Islet precursor cell (in vitro differentiated cells): ENCODE measurements at regions not wholly inside any gene's neighbourhood (a gene's known extent, or its start where the extent isn't known, plus 50 kb on each side); places are given as distances from the start of the nearest gene placed in this dataset.
"Not testable (repeated sequence)": the region's sequence is repeated elsewhere in the genome, so short reads cannot be mapped to it uniquely, and the experiment has no call there.

Experiments used
- DNase-seq: peaks from one replicate; pipeline ENCODE4 v3.0.0-alpha.2; 2018

GRCh38 chr4:181108237-181108636 is 1135.0 kb upstream of the TENM3 start:
- no peak for DNase-seq

DNA sequence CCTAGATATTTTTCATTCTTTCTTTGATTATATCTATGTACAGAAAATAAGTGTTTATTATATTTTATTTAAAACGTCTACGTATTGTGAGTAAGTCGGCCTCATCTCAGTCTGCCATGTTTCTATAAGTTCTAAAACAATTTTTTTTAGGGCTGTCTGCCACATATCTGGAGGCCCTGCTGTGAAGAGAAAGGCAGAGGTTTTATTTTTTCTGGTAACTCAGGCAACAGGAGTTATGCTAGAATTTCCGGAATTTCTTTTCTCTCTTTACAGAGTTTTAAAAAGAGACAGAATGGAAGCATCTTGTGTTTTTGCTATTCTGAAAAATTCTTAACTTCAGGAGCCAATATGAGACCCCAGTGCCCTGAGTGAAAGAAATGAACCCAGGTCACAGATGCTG is 1124.0 kb upstream of the TENM3 start:
- DNase-seq: no peak

DNA sequence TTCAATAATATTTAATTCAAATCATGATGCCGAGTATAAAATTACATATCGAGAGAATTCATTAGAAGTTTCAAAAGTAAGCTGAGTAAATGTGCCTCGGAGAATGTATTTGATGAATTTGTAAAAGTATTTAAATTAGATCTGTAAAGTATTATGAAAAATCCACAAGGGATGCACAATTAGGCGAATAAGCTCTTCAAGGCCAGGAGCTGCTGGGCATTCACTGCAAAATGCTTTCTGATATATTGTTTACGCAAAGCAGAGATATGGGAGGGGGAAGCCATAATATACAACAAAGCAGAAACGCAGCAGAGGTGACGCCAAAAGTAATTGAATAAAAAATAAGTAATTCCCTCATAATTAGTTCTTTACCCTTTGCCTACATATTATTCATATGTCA is 1121.5 kb upstream of the TENM3 start:
- DNase-seq: no peak

- no peak for DNase-seq
Measured at GRCh38 chr4:181127171-181127570, 1116.0 kb upstream of the TENM3 start.

- not testable (repeated sequence) for DNase-seq
Measured at GRCh38 chr4:181130317-181130716, 1112.9 kb upstream of the TENM3 start.

DNA sequence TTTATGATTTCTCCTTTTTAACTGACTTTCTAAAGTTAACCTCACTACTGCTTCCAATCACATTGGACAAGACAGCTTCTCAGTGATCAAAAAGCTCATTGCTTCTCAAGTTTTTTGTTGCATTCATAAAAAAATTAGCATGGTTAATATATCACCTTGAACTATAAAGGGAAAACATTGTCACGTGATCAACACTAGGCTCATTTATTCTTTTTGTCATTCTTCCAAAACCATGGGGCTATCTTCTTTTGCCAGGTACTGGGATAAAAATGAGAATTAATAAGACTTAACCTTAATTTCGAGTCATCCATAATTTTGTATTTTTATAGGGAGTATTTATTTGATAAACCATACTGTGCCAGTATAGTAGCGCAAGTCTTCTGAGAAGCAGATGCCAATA is 1105.9 kb upstream of the TENM3 start:
- no peak for DNase-seq

DNA sequence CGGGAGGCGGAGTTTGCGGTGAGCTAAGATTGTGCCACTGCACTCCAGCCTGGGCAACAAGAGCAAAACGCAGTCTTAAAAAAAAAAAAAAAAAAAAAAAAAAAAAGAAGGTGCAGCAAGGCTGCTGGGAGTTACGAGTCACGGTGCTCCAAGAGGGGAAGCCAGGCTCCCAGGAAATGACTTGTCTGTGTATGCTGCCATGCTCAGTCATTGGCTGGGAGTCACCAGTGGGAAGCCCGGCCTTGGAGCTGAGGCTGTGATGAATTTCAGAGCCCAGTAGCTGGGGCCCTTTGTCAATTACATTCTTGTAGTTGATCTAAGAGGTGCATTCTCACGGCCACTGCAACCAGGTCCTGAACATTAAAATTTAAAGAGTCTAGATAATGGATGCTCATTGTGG is 1105.1 kb upstream of the TENM3 start:
- DNase-seq: no peak

- no peak for DNase-seq
Measured at GRCh38 chr4:181140037-181140603, 1103.1 kb upstream of the TENM3 start.

DNA sequence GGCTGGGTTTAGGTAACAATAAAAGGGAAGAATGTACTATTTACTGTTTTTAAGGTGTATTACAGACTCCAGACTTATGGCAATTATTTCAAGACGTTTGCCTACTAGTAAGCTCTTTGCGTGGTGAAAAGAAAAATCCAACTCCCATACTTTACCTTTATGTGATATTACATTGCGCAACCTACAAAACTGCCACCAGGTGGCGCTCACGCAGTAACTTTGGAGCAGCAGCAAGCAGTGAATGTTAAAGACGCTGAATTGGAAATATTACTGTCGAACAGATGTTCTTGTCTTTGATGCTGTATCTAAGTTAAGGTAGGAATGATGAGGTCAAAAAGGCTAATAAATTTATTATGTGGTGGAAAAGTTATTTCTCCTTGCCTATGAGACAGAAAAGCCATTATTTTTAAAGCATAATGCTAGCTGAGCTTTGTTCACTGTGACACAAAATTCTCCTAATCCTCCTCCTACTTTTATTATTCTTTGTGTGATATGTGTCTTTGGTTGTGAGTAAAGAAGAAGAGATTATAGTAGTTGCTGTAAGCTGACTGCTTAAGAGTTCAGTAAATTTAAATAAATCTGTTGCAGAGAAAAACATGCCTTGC is 1099.8 kb upstream of the TENM3 start:
- DNase-seq: peak; percentile 72

GRCh38 chr4:181146051-181146450 is 1097.2 kb upstream of the TENM3 start:
- DNase-seq: no peak

DNA sequence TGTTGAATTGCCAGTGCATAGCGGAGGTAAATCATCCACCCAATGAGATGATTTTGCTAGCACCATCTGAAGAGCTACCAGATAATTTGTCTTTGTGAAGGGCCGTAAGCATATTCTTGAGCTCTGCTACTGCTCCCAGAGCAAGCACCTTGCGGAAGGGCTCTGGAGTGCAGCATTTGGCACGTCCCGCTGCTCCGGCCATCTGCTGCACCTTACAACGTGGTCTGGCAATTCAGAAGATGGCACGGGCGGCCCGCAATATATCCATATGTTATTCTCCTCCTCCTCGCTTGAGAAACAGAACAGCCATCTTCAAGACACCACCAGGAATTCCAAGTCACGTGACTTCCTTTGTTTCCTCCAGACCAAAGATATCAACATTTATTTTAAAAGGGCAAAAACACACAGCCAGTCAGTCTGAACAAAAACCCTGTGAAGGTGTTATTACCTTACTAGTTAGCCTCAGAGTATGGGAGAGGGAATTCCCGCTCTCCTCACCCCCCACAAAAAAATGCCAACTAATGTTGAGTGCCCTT is 1095.7 kb upstream of the TENM3 start:
- no peak for DNase-seq

- DNase-seq: no peak
Measured at GRCh38 chr4:181148470-181148869, 1094.7 kb upstream of the TENM3 start.

DNA sequence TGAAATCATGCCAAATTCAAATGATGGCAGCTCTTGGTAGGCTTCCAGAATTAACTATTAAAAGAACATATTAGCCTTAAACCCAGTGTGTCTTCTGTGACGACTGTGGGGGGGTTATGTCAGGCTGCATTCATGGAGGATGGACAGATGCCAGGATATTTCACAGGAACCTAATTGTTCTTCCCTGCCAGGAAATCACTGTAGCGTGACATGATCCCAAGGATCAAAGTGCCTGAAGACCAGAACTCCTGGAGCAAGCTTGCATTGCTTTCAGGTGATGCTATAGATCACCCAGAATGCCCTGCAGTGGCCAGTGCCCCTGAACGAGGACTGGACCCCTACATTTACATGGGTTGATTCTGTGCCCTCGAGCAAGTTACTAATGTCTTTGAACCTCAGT is 1093.0 kb upstream of the TENM3 start:
- no peak for DNase-seq

- DNase-seq: no peak
Measured at GRCh38 chr4:181151856-181152255, 1091.3 kb upstream of the TENM3 start.

- DNase-seq: no peak
Measured at GRCh38 chr4:181157647-181158046, 1085.6 kb upstream of the TENM3 start.

GRCh38 chr4:181158971-181159370 is 1084.2 kb upstream of the TENM3 start:
- no peak for DNase-seq

GRCh38 chr4:181161669-181162068 is 1081.5 kb upstream of the TENM3 start:
- no peak for DNase-seq

DNA sequence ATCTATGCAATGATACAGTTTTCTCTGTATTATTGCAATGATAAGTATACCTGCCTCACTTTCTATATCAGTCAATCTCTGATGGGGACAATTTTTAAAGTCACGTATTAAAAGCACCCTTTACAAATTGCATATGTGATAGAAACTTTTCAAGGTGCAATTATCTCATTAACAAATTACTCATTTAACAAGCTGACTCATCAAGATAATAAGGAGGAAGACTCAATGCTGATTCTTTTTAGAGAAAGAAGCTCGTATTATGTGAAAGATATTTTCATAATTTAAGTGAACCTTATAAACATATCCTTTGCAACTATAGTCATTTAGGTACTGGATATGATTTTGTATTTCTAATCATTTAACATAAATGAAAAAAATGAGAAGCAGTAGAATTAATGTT is 1080.9 kb upstream of the TENM3 start:
- DNase-seq: no peak

GRCh38 chr4:181162676-181163075 is 1080.5 kb upstream of the TENM3 start:
- DNase-seq: no peak

- DNase-seq: no peak
Measured at GRCh38 chr4:181166742-181167399, 1076.3 kb upstream of the TENM3 start.

DNA sequence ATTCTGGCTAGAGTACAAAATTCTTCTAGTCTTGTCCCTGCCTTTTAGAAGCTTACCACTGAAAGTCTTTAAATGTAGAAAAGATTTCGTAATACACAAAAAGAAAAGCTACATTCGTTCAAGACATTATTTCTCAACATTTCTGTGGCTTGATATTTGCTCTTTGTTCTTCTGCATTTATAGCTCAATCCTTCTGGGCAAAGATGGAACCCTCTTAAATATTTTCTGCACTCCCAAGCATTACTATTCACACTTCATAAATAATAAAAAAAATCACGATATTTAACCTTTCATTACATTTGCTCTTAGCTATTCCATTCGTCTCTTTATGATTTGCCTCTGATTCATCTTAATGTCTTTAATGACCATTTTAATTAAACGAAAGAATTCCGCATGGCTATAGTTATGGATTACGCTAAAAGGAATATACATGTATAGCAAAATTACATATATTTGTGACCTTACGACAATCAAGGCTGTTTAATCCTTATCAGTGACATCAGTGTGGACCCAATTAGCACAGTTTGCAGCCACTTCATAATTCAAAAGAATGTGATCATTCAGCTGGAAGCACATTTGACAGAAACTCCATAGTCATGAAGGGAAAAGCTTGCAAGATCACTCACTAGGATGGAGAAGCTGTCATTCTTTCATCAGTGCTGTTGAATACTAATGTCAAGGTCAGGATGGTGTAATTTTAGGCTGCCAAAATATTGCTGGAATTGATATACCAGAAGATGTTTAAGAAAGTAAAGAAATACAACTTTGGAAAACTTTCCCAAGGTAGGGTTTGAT is 1075.0 kb upstream of the TENM3 start:
- no peak for DNase-seq

DNA sequence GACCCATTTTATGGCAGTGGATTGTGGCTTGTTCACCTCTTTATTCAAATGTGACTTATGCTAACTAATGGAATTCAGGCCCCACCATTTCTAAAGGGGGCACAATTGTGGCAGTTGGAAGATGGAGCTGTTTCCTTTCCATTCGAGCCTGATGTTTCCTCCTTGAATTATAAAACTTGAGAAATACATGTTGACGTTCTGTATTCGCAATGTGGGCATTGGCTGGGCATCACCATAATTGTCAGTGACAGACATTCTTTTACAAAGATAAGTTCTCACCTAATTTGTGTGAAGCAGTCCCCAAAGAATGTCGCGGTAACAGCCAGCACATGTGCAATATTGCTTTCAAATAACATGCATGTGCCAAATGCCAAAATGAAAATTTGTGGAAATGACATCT is 1070.2 kb upstream of the TENM3 start:
- DNase-seq: no peak

DNA sequence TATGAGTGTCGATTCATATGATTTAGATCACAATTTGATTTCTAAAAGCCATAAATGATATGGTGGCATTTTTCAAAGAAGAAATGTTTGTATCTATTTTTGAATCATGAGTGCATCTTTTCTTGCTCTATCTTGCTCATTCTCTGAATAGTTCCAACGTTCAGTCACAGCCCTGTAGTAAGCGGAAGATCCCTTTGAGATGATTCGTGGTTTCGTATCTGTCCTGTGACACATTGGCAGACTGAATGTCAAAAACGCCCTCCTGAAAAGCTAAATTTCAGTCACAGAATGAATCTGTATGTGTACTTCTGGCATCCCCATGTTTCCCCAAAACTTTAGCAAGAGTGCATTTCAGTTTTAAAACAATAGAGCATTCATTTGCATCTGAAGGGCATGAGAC is 1066.9 kb upstream of the TENM3 start:
- no peak for DNase-seq

DNA sequence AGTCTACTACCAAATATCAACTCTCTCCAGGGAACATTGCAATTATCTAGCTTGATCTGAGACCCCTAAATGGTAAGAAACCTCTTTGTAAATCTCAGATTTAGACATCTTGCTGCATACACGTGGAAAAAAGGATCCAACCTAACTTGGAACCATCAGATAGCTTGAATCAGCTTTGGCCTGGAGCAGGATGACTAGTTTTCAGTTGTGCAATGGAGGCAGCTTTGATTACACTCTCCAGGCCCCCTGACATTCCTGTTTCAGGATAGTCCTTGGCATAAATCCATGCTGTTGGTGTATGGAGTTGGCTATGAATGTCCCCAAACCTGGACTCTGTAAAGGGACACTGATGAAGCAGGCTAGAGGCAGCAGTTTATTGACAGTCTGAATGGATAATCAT is 1061.9 kb upstream of the TENM3 start:
- no peak for DNase-seq
